ENCODE measurements at regions not wholly inside any gene's neighbourhood (a gene's known extent, or its start where the extent isn't known, plus 50 kb on each side); places are given as distances from the start of the nearest gene placed in this dataset.

DNA sequence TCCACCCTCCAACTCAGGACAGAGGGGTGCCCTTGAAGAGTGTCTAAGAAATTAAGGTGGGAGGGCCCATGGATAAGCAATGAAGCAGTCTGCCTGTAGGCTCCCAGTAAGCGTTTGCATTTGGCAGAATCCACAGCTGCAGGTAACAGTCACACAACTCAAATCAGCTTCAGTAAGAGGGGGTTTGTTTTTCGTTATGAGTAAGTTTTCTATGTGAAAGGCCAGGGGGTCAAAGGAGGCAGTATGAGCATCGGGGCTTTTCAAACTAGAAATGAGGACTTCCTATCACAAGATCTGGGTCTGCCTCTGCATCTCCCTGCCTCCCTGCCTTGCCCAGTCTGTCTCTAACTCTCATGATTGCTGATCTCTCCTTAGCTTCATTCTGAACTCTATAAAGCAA lies 128.1 kb upstream of the CCL2 start:
- TF ChIP-seq BACH2 (CRISPR knock-in tag; IDR thresholded peaks at IDR 0.05; ENCODE audit: borderline replicate concordance) (no peak), ZC3H10 (CRISPR knock-in tag; IDR thresholded peaks at IDR 0.05) (no peak), ARNTL (CRISPR knock-in tag; IDR thresholded peaks at IDR 0.05; ENCODE audit: borderline replicate concordance, low read depth) (no peak), TCF4 (CRISPR knock-in tag; IDR thresholded peaks at IDR 0.05; ENCODE audit: borderline replicate concordance) (no peak)
- TF ChIP-seq, protein P1, sequence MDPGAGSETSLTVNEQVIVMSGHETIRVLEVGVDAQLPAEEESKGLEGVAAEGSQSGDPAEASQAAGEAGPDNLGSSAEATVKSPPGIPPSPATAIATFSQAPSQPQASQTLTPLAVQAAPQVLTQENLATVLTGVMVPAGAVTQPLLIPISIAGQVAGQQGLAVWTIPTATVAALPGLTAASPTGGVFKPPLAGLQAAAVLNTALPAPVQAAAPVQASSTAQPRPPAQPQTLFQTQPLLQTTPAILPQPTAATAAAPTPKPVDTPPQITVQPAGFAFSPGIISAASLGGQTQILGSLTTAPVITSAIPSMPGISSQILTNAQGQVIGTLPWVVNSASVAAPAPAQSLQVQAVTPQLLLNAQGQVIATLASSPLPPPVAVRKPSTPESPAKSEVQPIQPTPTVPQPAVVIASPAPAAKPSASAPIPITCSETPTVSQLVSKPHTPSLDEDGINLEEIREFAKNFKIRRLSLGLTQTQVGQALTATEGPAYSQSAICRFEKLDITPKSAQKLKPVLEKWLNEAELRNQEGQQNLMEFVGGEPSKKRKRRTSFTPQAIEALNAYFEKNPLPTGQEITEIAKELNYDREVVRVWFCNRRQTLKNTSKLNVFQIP (CRISPR knock-in tag; IDR thresholded peaks at IDR 0.05; ENCODE audit: borderline replicate concordance, low read depth): no peak
- TF ChIP-seq, protein P2, sequence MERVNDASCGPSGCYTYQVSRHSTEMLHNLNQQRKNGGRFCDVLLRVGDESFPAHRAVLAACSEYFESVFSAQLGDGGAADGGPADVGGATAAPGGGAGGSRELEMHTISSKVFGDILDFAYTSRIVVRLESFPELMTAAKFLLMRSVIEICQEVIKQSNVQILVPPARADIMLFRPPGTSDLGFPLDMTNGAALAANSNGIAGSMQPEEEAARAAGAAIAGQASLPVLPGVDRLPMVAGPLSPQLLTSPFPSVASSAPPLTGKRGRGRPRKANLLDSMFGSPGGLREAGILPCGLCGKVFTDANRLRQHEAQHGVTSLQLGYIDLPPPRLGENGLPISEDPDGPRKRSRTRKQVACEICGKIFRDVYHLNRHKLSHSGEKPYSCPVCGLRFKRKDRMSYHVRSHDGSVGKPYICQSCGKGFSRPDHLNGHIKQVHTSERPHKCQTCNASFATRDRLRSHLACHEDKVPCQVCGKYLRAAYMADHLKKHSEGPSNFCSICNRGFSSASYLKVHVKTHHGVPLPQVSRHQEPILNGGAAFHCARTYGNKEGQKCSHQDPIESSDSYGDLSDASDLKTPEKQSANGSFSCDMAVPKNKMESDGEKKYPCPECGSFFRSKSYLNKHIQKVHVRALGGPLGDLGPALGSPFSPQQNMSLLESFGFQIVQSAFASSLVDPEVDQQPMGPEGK (CRISPR knock-in tag; IDR thresholded peaks at IDR 0.05; ENCODE audit: borderline replicate concordance): no peak
- TF ChIP-seq, protein P3, sequence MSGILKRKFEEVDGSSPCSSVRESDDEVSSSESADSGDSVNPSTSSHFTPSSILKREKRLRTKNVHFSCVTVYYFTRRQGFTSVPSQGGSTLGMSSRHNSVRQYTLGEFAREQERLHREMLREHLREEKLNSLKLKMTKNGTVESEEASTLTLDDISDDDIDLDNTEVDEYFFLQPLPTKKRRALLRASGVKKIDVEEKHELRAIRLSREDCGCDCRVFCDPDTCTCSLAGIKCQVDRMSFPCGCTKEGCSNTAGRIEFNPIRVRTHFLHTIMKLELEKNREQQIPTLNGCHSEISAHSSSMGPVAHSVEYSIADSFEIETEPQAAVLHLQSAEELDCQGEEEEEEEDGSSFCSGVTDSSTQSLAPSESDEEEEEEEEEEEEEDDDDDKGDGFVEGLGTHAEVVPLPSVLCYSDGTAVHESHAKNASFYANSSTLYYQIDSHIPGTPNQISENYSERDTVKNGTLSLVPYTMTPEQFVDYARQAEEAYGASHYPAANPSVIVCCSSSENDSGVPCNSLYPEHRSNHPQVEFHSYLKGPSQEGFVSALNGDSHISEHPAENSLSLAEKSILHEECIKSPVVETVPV (CRISPR knock-in tag; IDR thresholded peaks at IDR 0.05): no peak
- ATAC-seq: no peak

DNA sequence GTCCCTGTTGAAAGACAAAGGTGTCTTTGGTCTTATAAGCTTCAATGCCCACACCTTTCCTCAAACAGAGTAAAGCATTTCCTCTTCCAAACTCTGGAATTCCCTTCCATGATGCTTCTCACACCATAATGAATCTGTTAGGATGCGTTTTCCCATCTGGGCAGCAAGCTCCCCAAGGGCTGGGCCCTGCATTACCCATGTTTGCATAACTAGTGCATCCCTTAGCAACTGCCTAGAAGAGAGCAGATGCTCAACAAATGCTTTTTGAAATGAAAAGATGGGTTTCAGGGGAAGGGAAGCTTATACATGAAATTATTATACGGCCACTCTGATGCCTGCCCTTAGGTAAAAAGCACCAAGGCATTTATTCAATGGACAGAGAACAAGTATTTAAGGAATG lies 124.5 kb upstream of the CCL2 start:
- TF ChIP-seq OSR1 (CRISPR knock-in tag; IDR thresholded peaks at IDR 0.05): no peak
- TF ChIP-seq ZFP3 (CRISPR knock-in tag; IDR thresholded peaks at IDR 0.05): no peak
- TF ChIP-seq, protein P2 (CRISPR knock-in tag; IDR thresholded peaks at IDR 0.05; ENCODE audit: borderline replicate concordance): no peak
- no peak for TF ChIP-seq ZNF565 (CRISPR knock-in tag; conservative IDR thresholded peaks at IDR 0.05; ENCODE audit: low read depth)
- TF ChIP-seq TCF4 (CRISPR knock-in tag; IDR thresholded peaks at IDR 0.05; ENCODE audit: borderline replicate concordance): no peak
- TF ChIP-seq RARB (CRISPR knock-in tag; IDR thresholded peaks at IDR 0.05): no peak
- no peak for TF ChIP-seq BACH2 (CRISPR knock-in tag; IDR thresholded peaks at IDR 0.05; ENCODE audit: borderline replicate concordance)
- TF ChIP-seq, protein P3 (CRISPR knock-in tag; IDR thresholded peaks at IDR 0.05): no peak
- no peak for TF ChIP-seq TOX (CRISPR knock-in tag; IDR thresholded peaks at IDR 0.05; ENCODE audit: borderline replicate concordance)
- TF ChIP-seq ISL1 (CRISPR knock-in tag; IDR thresholded peaks at IDR 0.05): no peak
- no peak for TF ChIP-seq ARNTL (CRISPR knock-in tag; IDR thresholded peaks at IDR 0.05; ENCODE audit: borderline replicate concordance, low read depth)
- TF ChIP-seq, protein P4, sequence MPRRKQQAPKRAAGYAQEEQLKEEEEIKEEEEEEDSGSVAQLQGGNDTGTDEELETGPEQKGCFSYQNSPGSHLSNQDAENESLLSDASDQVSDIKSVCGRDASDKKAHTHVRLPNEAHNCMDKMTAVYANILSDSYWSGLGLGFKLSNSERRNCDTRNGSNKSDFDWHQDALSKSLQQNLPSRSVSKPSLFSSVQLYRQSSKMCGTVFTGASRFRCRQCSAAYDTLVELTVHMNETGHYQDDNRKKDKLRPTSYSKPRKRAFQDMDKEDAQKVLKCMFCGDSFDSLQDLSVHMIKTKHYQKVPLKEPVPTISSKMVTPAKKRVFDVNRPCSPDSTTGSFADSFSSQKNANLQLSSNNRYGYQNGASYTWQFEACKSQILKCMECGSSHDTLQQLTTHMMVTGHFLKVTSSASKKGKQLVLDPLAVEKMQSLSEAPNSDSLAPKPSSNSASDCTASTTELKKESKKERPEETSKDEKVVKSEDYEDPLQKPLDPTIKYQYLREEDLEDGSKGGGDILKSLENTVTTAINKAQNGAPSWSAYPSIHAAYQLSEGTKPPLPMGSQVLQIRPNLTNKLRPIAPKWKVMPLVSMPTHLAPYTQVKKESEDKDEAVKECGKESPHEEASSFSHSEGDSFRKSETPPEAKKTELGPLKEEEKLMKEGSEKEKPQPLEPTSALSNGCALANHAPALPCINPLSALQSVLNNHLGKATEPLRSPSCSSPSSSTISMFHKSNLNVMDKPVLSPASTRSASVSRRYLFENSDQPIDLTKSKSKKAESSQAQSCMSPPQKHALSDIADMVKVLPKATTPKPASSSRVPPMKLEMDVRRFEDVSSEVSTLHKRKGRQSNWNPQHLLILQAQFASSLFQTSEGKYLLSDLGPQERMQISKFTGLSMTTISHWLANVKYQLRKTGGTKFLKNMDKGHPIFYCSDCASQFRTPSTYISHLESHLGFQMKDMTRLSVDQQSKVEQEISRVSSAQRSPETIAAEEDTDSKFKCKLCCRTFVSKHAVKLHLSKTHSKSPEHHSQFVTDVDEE (CRISPR knock-in tag; IDR thresholded peaks at IDR 0.05): no peak
- no peak for TF ChIP-seq GLIS3 (CRISPR knock-in tag; IDR thresholded peaks at IDR 0.05)
- TF ChIP-seq, protein P5, sequence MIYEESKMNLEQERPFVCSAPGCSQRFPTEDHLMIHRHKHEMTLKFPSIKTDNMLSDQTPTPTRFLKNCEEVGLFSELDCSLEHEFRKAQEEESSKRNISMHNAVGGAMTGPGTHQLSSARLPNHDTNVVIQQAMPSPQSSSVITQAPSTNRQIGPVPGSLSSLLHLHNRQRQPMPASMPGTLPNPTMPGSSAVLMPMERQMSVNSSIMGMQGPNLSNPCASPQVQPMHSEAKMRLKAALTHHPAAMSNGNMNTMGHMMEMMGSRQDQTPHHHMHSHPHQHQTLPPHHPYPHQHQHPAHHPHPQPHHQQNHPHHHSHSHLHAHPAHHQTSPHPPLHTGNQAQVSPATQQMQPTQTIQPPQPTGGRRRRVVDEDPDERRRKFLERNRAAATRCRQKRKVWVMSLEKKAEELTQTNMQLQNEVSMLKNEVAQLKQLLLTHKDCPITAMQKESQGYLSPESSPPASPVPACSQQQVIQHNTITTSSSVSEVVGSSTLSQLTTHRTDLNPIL (CRISPR knock-in tag; IDR thresholded peaks at IDR 0.05; ENCODE audit: low read depth): no peak
- TF ChIP-seq PPARA (CRISPR knock-in tag; IDR thresholded peaks at IDR 0.05; ENCODE audit: borderline replicate concordance): no peak
- no peak for TF ChIP-seq CSDC2 (CRISPR knock-in tag; IDR thresholded peaks at IDR 0.05)
- no peak for TF ChIP-seq SNAI2 (CRISPR knock-in tag; IDR thresholded peaks at IDR 0.05)
- ATAC-seq: no peak
